ENCODE measurements at regions not wholly inside any gene's neighbourhood (a gene's known extent, or its start where the extent isn't known, plus 50 kb on each side); places are given as distances from the start of the nearest gene placed in this dataset.

DNA sequence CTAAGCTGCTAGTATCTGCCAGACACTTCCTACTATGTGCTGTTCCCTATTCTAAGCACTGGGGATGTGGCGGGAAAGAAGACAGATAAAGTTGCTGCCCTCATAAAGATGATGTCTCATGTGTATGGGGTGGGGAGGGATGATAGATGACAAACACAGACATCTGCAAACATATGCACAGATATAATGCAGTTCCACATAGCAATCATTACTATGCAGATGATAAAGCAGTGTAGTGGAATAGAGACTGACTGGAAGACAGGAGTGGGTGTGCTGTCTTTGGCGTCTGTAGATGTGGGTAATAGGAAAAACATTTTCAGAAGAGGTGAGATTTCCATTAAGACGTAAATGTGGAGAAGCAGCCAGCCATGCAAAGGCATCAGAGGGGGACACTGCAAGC, 243.6 kb downstream of the DPY19L2 start:
- BruUV-seq (replicated peaks) = no TSS peak
- DNase-seq (ENCODE audit: unreplicated experiment) = no peak
- no peak overlapping the region for H3K27ac Mint-ChIP-seq (ENCODE audit: low read depth, unreplicated experiment)
- H3K27me3 Mint-ChIP-seq (ENCODE audit: insufficient read depth, unreplicated experiment) = peaks cover 49% of the 10 kb centered on the region
- intact Hi-C loops (cut with micrococcal nuclease) = no loop called here
- no peaks in the 10 kb centered on the region for H3K36me3 Mint-ChIP-seq (ENCODE audit: insufficient read depth, unreplicated experiment)
- H3K9me3 Mint-ChIP-seq (ENCODE audit: unreplicated experiment) = no peaks in the 10 kb centered on the region
- H3K4me3 Mint-ChIP-seq (ENCODE audit: unreplicated experiment) = no peak overlapping the region
- H3K4me1 Mint-ChIP-seq (ENCODE audit: insufficient read depth, unreplicated experiment) = no peaks in the 10 kb centered on the region
- ChIA-PET CTCF (no interaction called here), POLR2A (no interaction called here)
- TF ChIP-seq CTCF (IDR thresholded peaks at IDR 0.05; ENCODE audit: unreplicated experiment) = no peak

- Mint-ChIP-seq H3K27ac (ENCODE audit: low read depth, unreplicated experiment) (no peak overlapping the region), H3K27me3 (ENCODE audit: insufficient read depth, unreplicated experiment) (peaks cover 49% of the 10 kb centered on the region), H3K4me3 (ENCODE audit: unreplicated experiment) (no peak overlapping the region), H3K9me3 (ENCODE audit: unreplicated experiment) (no peaks in the 10 kb centered on the region), H3K4me1 (ENCODE audit: insufficient read depth, unreplicated experiment) (peaks cover 6% of the 10 kb centered on the region), H3K36me3 (ENCODE audit: insufficient read depth, unreplicated experiment) (no peaks in the 10 kb centered on the region)
- no peak for TF ChIP-seq CTCF (IDR thresholded peaks at IDR 0.05; ENCODE audit: unreplicated experiment)
- DNase-seq (ENCODE audit: unreplicated experiment) = no peak
- CTCF ChIA-PET = interaction anchor here (0.5 kb wide), 1 partner anchor 690 kb away, joined by 6 read pairs; no protein-coding TSS in a partner anchor
- POLR2A ChIA-PET = interaction anchor here (0.7 kb wide), 1 partner anchor 22 kb away, joined by 3 read pairs; no protein-coding TSS in a partner anchor
- BruUV-seq (replicated peaks) = no TSS peak
- intact Hi-C loops (cut with micrococcal nuclease) = no loop called here
Measured at GRCh38 chr12:63423839-63424238, 244.5 kb downstream of the DPY19L2 start.

DNA sequence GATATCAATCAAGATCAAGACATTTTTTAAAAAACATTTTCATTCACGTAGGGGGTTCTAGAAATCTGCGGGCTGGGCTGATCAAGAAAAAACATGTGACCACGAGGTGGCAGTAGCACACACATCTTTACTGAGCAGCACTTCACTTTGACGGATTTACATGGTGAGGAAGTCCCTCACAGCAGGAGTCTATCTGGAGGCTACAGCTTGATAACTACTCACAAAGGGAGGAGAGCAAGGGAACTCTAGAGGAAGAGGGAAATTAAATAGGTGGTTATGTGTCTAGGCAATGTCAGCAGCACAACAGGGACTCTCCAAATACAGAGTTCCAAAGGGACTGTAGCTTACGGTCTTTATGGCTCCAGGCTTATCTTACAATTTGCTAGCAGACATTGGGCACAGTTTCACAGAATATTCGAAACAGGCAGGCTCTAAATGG, 248.1 kb downstream of the DPY19L2 start:
- DNase-seq (ENCODE audit: unreplicated experiment) = peak; percentile 70
- ChIA-PET POLR2A (no interaction called here), CTCF (interaction anchor here (0.8 to 1.1 kb wide), 2 partner anchors 18 to 265 kb away, joined by 3 read pairs; no protein-coding TSS in a partner anchor)
- BruUV-seq (replicated peaks) = no TSS peak
- no peaks in the 10 kb centered on the region for H3K36me3 Mint-ChIP-seq (ENCODE audit: insufficient read depth, unreplicated experiment)
- H3K27ac Mint-ChIP-seq (ENCODE audit: low read depth, unreplicated experiment) = no peak overlapping the region
- H3K4me1 Mint-ChIP-seq (ENCODE audit: insufficient read depth, unreplicated experiment) = peaks cover 7% of the 10 kb centered on the region
- peaks cover 12% of the 10 kb centered on the region for H3K9me3 Mint-ChIP-seq (ENCODE audit: unreplicated experiment)
- H3K27me3 Mint-ChIP-seq (ENCODE audit: insufficient read depth, unreplicated experiment) = peaks cover 26% of the 10 kb centered on the region
- no peak overlapping the region for H3K4me3 Mint-ChIP-seq (ENCODE audit: unreplicated experiment)
- intact Hi-C loops (cut with micrococcal nuclease) = no loop called here
- TF ChIP-seq CTCF (IDR thresholded peaks at IDR 0.05; ENCODE audit: unreplicated experiment) = peak; percentile 16

DNA sequence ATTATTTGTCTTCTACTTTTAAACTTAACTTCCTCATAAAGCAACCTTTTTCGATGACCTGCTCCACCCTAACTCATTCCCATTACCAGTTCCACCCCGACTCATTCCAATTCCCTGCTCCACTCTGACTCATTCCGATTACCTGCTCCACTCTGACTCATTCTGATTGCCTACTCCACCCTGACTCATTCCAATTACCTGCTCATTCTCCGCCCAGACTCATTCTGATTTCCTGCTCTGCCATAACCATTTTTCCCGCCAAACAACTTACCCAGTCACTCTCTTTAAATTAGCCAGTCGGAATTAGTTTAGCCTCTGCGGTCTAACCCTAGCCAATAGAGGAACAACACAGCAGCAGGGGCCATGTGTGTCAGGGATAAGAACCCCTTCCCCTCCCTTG, 249.1 kb downstream of the DPY19L2 start:
- Mint-ChIP-seq H3K9me3 (ENCODE audit: unreplicated experiment) (peaks cover 19% of the 10 kb centered on the region), H3K27ac (ENCODE audit: low read depth, unreplicated experiment) (no peak overlapping the region), H3K27me3 (ENCODE audit: insufficient read depth, unreplicated experiment) (peaks cover 15% of the 10 kb centered on the region), H3K4me3 (ENCODE audit: unreplicated experiment) (no peak overlapping the region), H3K4me1 (ENCODE audit: insufficient read depth, unreplicated experiment) (peaks cover 7% of the 10 kb centered on the region), H3K36me3 (ENCODE audit: insufficient read depth, unreplicated experiment) (no peaks in the 10 kb centered on the region)
- no peak for TF ChIP-seq CTCF (IDR thresholded peaks at IDR 0.05; ENCODE audit: unreplicated experiment)
- CTCF ChIA-PET = interaction anchor here (1.1 kb wide), 1 partner anchor 110 kb away, joined by 5 read pairs; no protein-coding TSS in a partner anchor
- POLR2A ChIA-PET = no interaction called here
- intact Hi-C loops (cut with micrococcal nuclease) = no loop called here
- DNase-seq (ENCODE audit: unreplicated experiment) = peak; percentile 71
- BruUV-seq (replicated peaks) = no TSS peak

Data from MCF 10A (cell line).